DMS79 (cell line): ENCODE measurements at regions not wholly inside any gene's neighbourhood (a gene's known extent, or its start where the extent isn't known, plus 50 kb on each side); places are given as distances from the start of the nearest gene placed in this dataset.
A peak's percentile ranks its signal among the peaks of the same experiment; 100 is the strongest.
"Not testable (repeated sequence)": the region's sequence is repeated elsewhere in the genome, so short reads cannot be mapped to it uniquely, and the experiment has no call there.

Experiments used
- DNase-seq: peaks from one replicate; lab custom pipeline; 2025; lab: John Stamatoyannopoulos, UW

DNA sequence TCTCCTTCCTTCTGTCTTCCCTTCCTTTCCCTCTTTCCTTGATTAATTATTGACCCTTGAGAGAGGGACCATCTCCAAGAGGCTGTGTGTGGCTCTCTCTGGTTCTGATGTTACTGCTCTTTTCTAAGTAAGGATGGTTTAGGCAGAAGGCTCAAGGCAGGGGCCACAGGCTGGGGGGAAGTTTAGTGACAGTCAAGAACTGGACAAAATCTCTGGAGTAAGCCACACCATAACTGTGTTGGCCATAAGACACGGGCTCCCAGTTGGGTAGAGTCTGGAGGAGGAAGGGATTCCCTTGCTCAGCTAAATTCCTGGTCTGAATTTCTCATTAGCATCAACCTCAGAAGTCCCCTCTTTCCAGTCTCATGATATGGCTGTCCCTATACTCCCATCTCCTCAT is 74.7 kb downstream of the BUD13 start:
- no peak for DNase-seq

DNA sequence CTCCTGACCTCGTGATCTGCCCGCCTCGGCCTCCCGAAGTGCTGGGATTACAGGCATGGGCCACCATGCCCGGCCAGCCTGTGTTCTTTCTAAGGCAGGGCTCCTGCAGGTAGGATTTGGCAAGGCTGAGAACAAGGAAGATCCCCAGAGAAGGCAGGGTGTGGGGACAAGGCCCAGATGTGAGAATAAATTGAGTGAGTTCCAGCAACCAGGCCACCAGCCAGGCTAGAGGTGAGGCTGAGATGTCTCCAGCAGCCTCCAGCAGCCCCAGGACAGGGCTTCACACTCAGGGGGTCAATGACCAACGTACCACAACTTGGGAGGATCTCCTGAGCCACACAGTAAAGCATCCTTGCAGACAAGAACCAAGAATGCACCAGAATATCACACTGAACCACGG is 75.1 kb downstream of the BUD13 start:
- DNase-seq = no peak

DNA sequence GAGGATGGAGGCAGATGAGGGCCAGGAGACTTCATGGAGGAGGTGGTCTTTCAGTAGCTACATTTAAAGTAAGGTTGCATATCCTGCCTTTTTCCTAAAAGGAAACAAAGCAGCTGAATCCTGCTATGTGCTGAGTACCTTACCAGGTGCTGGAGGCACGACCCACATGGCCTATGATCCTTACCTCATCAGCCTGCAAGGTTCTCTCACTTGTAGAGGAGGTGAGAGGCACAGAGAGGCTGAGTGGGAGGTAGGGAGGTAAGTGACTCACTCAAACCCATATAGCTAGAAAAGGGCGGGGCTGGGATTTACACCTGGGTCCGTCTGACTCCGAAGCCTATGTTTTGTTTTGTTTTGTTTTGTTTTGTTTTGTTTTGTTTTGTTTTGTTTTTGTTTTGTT is 75.8 kb downstream of the BUD13 start:
- DNase-seq = no peak

DNA sequence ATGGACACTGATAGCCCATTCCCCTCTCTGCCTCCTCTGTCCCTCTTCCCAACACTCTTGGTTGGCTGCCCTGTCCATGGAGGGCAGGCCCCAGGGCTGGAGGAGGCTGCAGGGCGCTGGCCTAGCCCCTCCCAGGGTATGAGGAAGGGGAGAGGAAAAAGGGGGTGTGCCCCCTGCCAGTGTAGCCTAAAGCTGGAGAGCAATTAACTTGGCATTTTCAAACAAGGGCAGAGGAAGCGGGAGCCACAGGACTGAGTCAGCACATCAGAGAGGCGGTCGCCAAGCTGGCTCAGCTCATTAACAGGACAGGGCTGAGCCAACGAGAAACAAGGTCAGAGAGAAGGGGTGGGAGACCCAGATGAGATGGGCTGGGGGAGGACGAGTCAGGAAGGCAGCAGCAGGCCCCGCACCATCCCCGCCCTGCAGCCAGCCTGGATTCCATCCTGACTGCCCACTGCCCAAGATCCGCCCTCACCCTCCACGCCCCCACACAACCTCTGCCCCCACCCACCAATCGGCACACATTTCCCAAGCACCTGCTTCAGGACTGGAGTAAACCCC is 76.3 kb downstream of the BUD13 start:
- DNase-seq = no peak

DNA sequence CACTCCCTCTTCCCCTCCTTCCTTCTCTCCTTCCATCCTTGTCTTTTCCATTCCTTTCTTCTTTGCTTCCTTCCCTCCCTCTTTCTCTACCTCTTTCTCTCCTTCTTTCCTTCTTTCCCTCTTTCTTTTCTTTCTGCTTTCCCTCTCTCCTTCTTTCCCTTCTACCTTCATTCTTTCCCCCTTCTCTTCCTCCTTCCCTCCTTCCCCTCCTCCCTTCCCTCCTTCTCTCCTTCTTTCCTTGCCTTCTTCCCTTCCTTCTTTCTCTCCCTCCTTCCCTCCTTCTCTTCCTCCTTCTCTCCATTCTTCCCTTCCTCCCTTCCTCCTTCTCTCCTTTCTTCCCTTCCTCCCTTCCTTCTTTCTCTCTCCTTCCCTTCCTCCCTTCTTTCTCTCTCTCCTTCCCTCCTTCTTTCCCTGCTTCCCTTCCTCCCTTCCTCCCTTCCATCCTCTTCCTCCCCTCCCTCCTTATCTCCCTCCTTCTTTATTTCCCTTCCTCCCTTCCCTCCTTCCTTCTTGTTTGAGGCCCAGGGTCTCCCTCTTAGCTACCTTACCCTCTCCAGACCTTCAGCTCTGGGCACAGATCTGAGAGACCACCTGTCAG is 77.0 kb downstream of the BUD13 start:
- DNase-seq = no peak

DNA sequence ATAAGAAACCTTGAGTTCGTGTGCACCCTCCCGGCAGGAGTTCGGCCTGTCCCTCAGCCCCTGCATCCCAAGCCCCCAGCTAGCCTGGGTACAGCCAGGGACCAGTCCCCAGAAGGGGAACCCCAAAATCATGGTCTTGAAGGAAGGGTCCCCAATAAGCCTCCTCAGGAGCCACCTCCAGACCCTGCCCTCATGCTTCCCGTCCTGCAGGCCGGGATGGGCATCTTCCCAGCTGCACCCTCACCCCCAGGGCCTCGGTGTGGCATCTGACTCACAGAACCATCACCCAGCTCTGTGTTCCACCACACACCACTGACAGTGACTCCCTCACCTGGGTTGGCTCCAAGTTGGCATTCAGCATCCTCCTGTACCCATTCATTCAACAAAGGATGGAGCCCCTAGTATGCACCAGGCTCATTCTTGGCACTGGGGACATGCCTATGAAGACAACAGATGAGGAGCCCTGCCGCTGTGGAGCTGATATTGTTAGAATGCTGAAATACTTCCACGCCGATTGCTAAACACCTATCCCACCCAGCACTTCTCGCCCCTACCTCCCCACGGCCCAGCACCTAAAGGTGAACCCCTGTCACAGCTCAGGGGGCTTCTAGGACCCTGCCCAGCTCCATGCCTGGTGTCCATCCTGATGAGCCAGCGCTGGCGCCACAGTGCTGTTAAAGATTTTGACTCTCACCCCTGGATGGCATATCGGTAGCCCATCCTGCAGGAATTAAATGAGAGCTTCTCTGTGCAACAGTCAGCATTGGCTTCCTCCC is 77.8 kb downstream of the BUD13 start:
- DNase-seq = no peak

DNA sequence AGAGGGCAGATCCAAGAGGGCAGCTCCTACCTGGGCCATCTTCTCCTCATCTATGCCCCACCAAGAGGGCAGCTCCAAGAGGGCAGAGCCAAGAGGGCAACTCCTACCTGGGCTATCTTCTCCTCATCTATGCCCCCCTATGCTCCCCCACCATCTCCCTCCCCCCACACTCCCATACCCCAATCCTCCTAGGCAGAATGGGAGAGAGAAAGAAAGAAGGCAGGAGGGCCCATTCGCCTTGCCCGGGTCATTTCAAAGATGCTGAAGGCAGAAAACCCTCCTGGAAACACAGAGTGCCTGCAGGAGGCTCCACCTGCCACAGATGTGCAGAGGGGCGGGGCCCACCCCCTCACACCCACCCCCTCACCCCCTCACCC is 78.5 kb downstream of the BUD13 start:
- no peak for DNase-seq

DNA sequence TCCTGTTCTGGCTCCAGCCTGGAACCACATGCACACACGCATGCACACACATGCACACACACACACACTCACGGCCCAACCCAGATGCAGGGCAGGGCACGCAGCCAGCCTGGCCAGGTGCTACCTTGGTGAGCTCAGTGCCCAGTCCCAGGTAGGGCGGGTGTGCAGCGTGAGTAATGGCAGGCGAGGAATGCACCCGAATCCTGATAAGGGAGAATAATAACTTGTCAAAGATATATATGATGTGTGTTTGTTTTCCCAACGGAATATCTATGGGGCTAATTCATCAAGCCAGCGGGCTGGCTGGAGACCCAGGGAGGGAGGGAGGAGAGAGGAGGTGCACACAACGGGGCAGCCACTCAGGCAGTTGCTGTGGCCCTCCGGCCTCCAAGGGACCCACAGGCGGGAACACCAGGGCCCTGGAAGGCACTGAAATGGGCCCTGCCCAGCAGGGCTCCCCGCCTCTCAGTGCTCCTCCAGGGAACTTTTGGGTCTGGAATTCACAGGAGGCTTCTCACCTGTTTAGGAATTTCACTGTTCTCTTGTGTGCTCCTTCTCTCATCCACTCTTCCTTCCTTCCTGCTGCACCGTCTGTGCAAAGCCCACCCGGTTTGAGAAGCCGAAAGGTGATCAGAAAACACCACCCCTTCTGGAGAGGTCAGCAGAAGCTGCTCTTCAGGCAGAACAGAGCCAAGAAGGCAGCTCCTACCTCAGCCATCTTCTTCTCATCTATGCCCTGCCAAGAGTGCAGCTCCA is 79.0 kb downstream of the BUD13 start:
- DNase-seq = no peak

DNA sequence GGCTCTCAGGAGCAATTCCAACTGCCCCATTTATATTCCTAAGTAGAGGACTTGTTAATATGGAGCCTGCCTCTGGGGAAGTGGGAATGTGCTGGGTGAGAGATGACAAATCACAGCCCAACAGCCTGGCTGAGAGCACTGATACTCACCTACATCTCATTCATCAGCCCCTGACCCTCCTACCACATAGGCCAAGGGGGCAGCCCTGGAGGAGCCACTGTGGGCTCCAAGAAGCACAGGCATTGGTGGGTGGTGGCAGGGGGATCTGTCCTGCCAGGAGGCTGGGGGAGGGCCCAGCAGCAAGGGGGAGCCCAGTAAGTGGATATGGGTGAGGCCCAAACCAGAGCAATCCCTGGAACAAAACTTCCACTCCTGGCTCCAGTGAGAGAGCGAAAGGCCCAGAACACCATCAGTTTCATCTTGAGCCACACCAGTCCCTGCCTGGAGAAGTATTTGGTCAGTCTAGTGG is 79.7 kb downstream of the BUD13 start:
- DNase-seq = no peak

DNA sequence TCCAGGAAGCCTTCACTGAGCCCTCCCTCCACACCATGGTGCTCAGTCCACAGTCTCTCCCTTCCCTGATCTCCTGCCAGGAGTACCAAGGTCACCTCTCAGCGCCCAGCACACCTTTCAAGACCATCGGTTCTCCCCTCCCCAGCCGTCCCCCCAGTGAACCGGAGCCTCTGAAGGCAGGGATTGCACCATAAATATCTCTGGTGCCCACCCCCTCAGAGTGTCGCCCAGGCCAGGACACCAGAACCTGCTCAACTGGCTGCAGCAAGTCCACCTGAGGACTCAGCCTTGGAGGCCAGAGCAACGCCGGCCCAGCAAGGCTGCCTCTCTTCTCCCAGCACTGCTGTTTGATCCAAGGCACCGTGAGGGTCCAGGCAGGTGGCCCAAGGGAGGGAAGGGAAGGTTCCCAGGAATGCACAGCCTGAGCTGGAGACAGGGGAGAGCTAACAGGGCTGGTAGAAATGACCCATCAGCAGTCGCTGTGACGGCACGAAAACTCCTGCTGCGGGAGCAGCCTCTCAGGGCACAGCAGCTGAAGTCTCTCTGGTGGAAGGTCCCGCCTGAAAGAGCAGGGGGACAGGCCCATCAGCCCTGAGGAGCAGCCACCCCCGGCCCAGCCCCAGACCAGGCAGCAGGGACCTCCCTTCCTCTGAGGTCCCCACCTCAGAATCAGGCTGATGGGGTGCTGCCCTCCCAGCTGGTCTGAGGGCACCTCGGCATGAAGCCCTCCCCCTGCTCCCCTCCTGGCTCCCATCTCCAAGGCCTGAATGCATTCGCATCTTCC is 80.3 kb downstream of the BUD13 start:
- no peak for DNase-seq

DNA sequence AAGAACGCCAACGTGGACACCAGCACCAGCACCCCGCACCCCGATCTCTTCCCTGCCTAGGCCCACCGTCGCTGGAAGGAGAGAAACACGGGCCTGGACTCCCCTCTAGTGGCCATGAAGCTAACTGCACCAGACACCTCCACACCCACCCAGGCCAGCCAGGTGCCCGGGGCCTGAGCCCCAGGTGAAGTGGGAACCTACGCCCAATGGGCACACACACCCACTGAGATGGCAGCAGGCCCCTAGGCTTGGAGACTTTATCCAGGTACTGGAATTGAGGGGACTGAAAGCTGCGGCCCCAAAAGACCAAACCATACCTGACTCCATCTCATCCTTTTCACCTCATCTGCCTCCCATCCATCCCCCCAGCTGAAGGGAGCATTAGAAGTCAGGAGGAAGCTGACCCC is 81.0 kb downstream of the BUD13 start:
- DNase-seq = peak; percentile 41

DNA sequence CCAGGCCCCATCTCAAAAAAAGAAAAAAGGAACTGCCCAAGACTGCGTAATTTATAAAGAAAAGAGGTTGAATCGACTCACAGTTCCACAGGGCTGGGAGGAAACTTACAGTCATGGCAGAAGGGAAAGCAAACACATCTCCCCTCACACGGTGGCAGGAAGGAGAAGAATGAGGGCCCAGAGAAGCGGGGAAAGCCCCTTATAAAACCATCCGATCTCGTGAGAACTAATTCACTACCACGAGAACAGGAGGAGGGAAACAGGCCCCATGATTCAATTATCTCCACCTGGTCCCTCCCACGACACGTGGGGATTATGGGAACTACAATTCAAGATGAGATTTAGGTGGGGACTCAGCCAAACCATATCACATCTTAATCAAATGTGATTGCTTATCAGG is 82.2 kb downstream of the BUD13 start:
- DNase-seq = no peak

DNA sequence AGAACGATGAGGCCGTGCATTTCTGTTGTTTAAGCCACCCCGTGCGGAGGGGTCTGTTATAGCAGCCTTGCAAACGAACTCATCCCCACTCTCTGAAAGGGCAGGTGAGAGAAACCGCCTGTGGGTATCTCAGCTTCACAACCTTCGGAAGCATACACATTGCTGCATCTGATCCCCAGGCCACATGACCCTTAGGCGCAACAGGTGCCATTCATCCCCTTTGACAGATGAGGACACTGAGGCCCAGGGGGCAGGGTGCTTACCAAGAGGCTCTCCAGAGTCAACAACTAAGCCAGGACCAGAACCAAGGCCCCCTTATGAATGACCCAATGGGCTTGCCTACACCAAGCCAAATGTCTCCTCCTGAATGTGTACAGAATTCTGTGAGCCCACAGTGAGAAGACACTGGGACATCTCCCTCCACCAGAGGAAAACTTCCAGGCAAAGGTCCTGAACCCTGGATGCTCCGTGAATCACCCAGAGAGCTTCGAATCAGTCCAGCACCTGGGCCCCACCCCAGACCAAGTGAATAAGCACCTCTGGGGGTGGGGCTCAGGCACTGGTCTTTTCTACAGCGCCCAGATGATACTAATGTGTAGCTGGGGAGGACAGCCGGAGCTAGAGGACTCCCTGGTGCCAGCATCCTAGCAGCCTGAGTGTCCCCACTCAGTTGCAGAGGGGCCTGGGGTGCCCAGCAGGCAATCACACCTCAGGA is 83.2 kb downstream of the BUD13 start:
- DNase-seq = no peak

DNA sequence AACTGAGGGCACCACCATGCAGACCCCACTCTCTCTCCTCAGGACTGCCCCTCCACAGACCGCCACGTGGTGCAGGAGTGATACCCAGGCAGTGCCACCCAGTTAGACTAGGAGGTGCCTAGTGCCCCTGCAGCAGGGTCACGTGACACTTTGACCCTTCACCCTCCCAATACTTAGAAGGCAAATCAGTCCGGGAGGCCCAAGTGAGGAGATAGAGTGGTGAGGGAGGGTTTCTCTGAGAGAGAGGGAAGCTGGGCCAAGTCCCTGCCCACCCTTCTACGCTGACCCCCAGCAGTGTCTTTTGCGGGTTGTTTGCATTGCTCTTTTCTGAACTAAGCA is 84.6 kb downstream of the BUD13 start:
- DNase-seq = no peak

DNA sequence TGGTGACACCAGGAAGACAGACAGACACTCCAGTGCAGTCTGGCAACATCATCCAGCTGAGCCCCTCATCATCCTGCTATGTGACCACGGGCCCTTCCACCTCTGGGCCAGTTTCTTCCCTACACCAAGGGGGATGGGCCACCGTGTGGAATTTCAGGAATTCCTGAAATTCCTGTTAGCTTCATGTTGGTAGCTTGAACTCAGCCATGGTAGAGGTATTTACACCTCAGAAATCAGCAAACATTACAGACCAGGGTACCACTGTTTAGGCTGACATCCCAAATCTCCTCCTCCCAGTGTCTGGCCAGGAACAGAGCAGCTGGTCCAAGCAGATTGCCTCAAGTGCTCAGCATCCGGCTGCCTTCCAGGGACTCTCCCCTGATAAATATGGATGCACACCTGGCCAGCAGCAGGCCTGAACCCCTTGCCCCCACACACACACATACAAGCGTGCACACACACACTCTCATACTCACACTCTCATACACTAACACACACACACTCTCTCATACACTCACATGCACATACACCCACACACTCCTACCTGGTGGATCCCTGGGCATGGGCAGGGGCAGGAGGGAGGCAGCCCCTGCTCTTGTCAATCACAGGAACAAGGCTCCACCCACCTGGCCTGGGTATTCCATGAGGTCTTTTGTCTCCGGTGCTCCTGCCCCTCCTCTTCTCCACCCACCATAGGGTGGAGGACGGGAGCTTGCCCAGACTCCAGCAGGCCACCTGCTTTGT is 85.2 kb downstream of the BUD13 start:
- no peak for DNase-seq

DNA sequence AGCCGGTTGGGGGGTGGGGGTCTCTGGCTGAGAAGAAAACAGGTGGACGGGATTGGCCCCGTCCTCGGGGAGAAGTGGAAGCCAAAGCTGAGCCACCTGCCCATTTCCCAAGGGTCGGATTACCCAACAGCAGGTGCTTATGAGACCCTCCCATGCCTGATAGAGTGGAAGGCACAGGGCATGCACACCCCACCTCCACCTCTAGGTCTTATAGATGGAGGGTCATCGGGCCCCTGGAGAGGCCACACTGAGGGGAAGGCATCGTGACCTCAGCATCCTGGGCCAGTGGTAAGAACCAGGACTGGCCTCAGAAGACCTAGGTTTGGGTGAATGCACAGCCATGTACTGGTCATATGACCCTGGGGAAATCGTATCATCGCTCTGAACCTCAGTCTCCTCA is 85.9 kb downstream of the BUD13 start:
- DNase-seq = no peak

DNA sequence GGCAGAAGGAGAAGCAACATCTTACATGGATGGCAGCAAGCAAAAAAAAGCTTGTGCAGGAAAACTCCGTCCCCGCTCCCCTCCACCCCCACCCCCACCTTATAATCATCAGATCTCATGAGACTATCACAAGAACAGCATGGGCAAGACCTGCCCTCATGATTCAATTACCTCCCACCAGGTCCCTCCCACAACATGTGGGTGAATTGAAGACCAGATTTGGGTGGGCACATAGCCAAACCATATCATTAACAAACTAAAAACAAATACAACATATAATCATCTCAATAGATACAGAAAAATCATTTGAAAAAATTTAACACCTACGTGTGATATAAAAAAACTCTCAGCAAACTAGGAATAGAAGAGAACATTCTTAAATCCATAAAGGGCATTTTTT is 88.8 kb downstream of the BUD13 start:
- no peak for DNase-seq

DNA sequence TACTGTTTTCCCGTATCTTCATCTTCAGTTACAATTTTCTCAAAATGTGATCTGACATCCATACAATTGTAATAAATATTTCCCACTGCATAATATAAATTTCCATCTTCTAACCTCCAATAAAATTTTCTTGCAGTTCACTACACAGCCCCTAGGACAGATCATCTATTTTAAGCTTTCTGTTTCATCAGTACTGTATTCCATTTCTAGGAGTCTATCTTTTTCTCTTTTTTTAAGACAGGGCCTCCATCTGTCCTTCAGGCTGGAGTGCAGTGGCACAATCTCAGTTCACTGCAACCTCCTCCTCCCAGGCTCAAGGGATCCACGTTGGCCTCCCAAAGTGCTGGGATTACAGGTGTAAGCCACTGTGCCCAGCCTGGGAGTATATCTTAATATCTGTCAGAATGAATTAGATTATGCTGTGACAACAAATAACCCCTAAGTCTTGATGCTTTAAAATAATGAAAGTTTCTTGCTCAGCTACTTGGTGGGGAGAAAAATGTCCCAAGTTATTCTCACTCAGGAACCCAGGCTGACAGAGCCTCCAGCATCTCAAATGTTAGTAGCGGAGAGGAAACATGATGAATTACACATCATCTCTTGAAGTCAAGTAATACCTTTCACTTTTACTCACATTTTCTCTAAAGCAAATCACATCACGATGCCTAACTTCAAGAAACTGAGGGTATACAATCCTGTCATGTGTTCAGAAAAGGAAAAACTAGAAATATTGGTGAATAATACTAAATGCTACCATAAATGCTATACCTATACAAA is 92.2 kb downstream of the BUD13 start:
- no peak for DNase-seq

DNA sequence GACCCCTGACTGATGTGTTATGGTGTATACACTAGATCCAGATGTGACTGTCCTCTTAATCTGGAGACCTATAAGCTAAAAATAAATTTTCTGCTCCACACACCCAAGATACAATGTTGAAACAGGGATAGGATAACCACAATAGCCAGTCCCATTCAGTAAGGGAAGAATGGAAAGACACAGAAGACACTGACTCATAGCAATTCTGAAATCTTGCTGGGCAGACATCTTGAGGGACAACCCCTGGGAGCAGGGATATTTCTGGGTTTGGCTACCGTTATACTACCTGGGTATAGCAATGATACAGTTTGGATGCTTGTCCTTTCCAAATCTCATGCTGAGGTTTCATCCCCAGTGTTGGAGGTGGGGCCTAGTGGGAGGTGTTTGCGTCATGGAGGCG is 93.9 kb downstream of the BUD13 start:
- no peak for DNase-seq

DNA sequence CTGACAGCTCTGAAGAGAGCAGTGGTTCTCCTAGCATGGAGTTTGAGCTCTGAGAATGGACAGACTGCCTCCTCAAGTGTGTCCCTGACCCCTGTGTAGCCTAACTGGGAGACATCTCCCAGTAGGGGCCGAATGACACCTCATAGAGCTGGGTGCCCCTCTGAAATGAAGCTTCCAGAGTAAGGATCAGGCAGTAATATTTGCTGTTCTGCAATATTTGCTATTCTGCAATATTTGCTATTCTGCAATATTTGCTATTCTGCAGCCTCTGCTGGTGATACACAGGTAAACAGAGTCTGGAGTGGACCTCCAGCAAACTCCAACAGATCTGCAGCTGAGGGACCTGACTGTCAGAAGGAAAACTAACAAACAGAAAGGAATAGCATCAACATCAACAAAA is 105.5 kb downstream of the BUD13 start:
- not testable (repeated sequence) for DNase-seq
